ENCODE measurements at regions not wholly inside any gene's neighbourhood (a gene's known extent, or its start where the extent isn't known, plus 50 kb on each side); places are given as distances from the start of the nearest gene placed in this dataset.
"Not testable (repeated sequence)": the region's sequence is repeated elsewhere in the genome, so short reads cannot be mapped to it uniquely, and the experiment has no call there.

DNA sequence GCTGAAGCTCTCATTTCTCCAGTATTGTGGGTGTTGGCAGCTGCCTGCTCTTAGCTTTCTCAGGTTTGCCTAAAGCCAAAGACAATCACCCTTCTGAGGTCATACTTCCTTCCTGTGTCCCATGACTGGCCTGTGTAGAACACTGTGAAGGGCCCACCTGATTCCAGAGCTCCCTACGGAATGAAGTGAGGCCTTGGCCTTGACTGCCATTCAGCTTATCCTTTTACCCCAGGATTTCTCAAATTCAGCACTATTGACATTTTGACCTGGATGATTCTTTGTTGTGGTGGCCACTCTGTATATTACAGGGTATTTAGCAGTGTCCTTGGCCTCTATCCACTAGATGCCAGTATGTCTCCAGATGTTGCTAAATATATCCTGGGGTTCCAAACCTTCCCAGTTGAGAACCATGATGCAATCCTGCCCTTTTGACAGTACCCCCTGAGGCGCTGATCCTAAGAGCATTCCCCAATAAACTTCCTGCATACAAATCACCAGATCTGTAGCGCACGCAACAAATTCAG is 112.3 kb upstream of the KRR1 start:
- POLR2A ChIA-PET: no interaction called here
- intact Hi-C loops (cut with DNase I, micrococcal nuclease): no loop called here

DNA sequence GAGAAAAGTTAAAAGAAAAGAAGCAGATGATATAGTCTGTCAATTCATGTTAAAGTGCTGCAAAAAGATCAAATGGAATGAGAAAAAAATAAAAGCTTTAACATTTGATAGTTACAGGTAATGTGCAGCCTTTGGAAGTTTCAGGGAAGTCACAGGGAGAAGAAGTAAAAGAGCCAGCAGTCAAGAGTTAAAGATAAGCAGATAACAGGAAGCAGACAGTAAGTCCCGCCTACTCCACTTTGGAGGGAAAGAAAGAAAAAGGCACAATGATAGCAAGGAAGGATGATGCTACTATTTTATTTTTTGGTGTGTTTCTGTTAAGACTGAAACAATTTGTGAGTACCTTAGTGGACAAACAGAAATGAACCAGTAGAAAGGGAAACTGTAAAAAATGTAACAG is 111.1 kb upstream of the KRR1 start:
- intact Hi-C loops (cut with DNase I, micrococcal nuclease): no loop called here
- CTCF ChIA-PET: no interaction called here
- H3K4me1 ChIP-seq (ENCODE audit: insufficient read depth, low read length): no peaks in the 10 kb centered on the region

More for the DNA sequence above, 112.3 kb upstream of the KRR1 start:
- no peaks in the 10 kb centered on the region for H3K27me3 Mint-ChIP-seq
- Histone ChIP-seq H3K36me3 (ENCODE audit: insufficient read depth, low read length) (no peaks in the 10 kb centered on the region), H3K9me3 (ENCODE audit: control insufficient read depth in 1 of 2, insufficient read depth in 1 of 2, low read length in 2 of 2) (no peaks in the 10 kb centered on the region), H3K4me3 (ENCODE audit: low read length) (no peak overlapping the region), H3K27me3 (ENCODE audit: control insufficient read depth in 1 of 2, insufficient read depth in 2 of 2, low read length in 2 of 2) (no peaks in the 10 kb centered on the region), H3K27ac (ENCODE audit: low read depth in 1 of 2, low read length in 2 of 2) (no peak overlapping the region), H3K4me1 (ENCODE audit: insufficient read depth, low read length) (no peaks in the 10 kb centered on the region)
- no peaks in the 10 kb centered on the region for H3K36me3 Mint-ChIP-seq (ENCODE audit: low read depth)
- H3K9me3 Mint-ChIP-seq: no peaks in the 10 kb centered on the region
- TF ChIP-seq, protein P1, sequence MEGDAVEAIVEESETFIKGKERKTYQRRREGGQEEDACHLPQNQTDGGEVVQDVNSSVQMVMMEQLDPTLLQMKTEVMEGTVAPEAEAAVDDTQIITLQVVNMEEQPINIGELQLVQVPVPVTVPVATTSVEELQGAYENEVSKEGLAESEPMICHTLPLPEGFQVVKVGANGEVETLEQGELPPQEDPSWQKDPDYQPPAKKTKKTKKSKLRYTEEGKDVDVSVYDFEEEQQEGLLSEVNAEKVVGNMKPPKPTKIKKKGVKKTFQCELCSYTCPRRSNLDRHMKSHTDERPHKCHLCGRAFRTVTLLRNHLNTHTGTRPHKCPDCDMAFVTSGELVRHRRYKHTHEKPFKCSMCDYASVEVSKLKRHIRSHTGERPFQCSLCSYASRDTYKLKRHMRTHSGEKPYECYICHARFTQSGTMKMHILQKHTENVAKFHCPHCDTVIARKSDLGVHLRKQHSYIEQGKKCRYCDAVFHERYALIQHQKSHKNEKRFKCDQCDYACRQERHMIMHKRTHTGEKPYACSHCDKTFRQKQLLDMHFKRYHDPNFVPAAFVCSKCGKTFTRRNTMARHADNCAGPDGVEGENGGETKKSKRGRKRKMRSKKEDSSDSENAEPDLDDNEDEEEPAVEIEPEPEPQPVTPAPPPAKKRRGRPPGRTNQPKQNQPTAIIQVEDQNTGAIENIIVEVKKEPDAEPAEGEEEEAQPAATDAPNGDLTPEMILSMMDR (IDR thresholded peaks at IDR 0.05): no peak
- no peak overlapping the region for H3K4me3 Mint-ChIP-seq
- DNase-seq (no peak), ATAC-seq (ENCODE audit: poor library complexity) (no peak)
- CTCF ChIA-PET: no interaction called here
- H3K27ac Mint-ChIP-seq: no peak overlapping the region
- H3K4me1 Mint-ChIP-seq (ENCODE audit: low read depth): no peaks in the 10 kb centered on the region

DNA sequence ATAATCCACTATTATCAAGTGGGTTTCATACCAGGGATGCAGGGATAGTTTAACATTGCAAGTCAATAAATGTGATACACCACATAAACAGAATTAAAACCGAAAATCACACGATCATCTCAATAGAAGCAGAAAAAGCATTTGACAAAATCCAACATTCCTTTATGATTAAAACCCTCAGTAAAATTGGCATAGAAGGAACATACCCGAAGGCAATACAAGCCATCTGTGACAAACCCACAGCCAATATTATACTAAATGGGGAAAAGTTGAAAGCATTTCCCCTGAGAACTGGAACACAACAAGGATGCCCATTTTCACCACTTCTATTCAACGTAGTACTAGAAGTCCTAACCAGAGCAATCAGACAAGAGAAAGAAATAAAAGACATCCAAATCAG is 103.0 kb upstream of the KRR1 start:
- ATAC-seq (ENCODE audit: poor library complexity); H3K4me3 Mint-ChIP-seq; H3K9me3 Mint-ChIP-seq; H3K4me1 ChIP-seq (ENCODE audit: insufficient read depth, low read length); H3K27ac ChIP-seq (ENCODE audit: low read depth in 1 of 2, low read length in 2 of 2); H3K9me3 ChIP-seq (ENCODE audit: control insufficient read depth in 1 of 2, insufficient read depth in 1 of 2, low read length in 2 of 2); POLR2A ChIA-PET; DNase-seq; CTCF ChIA-PET; H3K27me3 ChIP-seq (ENCODE audit: control insufficient read depth in 1 of 2, insufficient read depth in 2 of 2, low read length in 2 of 2); H3K36me3 ChIP-seq (ENCODE audit: insufficient read depth, low read length); H3K27ac Mint-ChIP-seq; H3K4me3 ChIP-seq (ENCODE audit: low read length); intact Hi-C loops (cut with DNase I, micrococcal nuclease); H3K4me1 Mint-ChIP-seq (ENCODE audit: low read depth); H3K36me3 Mint-ChIP-seq (ENCODE audit: low read depth): not testable (repeated sequence)
- H3K27me3 Mint-ChIP-seq: peaks cover 24% of the 10 kb centered on the region

More for the DNA sequence above, 111.1 kb upstream of the KRR1 start:
- TF ChIP-seq, protein P1 (IDR thresholded peaks at IDR 0.05): no peak
- H3K36me3 ChIP-seq (ENCODE audit: insufficient read depth, low read length): no peaks in the 10 kb centered on the region
- H3K9me3 Mint-ChIP-seq: no peaks in the 10 kb centered on the region
- H3K27ac ChIP-seq (ENCODE audit: low read depth in 1 of 2, low read length in 2 of 2): no peak overlapping the region
- no peak overlapping the region for H3K27ac Mint-ChIP-seq
- H3K27me3 ChIP-seq (ENCODE audit: control insufficient read depth in 1 of 2, insufficient read depth in 2 of 2, low read length in 2 of 2): no peaks in the 10 kb centered on the region
- no peak overlapping the region for H3K4me3 Mint-ChIP-seq
- no peak overlapping the region for H3K4me3 ChIP-seq (ENCODE audit: low read length)
- H3K27me3 Mint-ChIP-seq: peaks cover 7% of the 10 kb centered on the region
- ATAC-seq (ENCODE audit: poor library complexity): no peak
- H3K36me3 Mint-ChIP-seq (ENCODE audit: low read depth): no peaks in the 10 kb centered on the region
- H3K9me3 ChIP-seq (ENCODE audit: control insufficient read depth in 1 of 2, insufficient read depth in 1 of 2, low read length in 2 of 2): no peaks in the 10 kb centered on the region
- DNase-seq: no peak
- no peaks in the 10 kb centered on the region for H3K4me1 Mint-ChIP-seq (ENCODE audit: low read depth)
- POLR2A ChIA-PET: no interaction called here

DNA sequence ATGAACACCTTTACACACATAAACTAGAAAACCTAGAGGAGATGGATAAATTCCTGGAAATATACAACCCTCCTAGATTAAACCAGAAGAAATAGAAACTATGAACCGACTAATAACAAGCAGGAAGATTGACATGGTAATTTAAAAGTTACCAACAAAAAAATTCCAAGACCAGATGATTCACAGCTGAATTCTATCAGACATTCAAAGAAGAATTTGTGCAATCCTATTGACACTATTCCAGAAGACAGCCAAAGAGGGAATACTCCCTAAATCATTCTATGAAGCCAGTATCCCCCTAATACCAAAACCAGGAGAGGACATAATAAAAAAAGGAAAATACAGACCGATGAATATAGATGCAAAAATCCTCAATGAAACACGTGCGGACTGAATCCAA is 102.6 kb upstream of the KRR1 start:
- H3K27me3 Mint-ChIP-seq: peaks cover 24% of the 10 kb centered on the region
- H3K9me3 Mint-ChIP-seq: peaks cover 7% of the 10 kb centered on the region

More for the DNA sequence above, 102.6 kb upstream of the KRR1 start:
- intact Hi-C loops (cut with DNase I, micrococcal nuclease): no loop called here
- ATAC-seq (ENCODE audit: poor library complexity): no peak
- ChIA-PET CTCF (no interaction called here), POLR2A (no interaction called here)
- H3K36me3 ChIP-seq (ENCODE audit: insufficient read depth, low read length): no peaks in the 10 kb centered on the region
- H3K27me3 ChIP-seq (ENCODE audit: control insufficient read depth in 1 of 2, insufficient read depth in 2 of 2, low read length in 2 of 2): no peaks in the 10 kb centered on the region
- no peaks in the 10 kb centered on the region for H3K4me1 ChIP-seq (ENCODE audit: insufficient read depth, low read length)
- H3K27ac ChIP-seq (ENCODE audit: low read depth in 1 of 2, low read length in 2 of 2): no peak overlapping the region
- H3K36me3 Mint-ChIP-seq (ENCODE audit: low read depth): no peaks in the 10 kb centered on the region
- no peaks in the 10 kb centered on the region for H3K4me1 Mint-ChIP-seq (ENCODE audit: low read depth)
- TF ChIP-seq, protein P1 (IDR thresholded peaks at IDR 0.05): no peak
- no peak overlapping the region for H3K4me3 ChIP-seq (ENCODE audit: low read length)
- peaks cover 0 to 3% of the 10 kb centered on the region in 2 experiments for H3K9me3 ChIP-seq (ENCODE audit: control insufficient read depth in 1 of 2, insufficient read depth in 1 of 2, low read length in 2 of 2)
- no peak for DNase-seq
- no peak overlapping the region for H3K4me3 Mint-ChIP-seq
- no peak overlapping the region for H3K27ac Mint-ChIP-seq

Measured in CD4-positive, alpha-beta T cell (primary cell).